ENCODE measurements at regions not wholly inside any gene's neighbourhood (a gene's known extent, or its start where the extent isn't known, plus 50 kb on each side); places are given as distances from the start of the nearest gene placed in this dataset.
"Not testable (repeated sequence)": the region's sequence is repeated elsewhere in the genome, so short reads cannot be mapped to it uniquely, and the experiment has no call there.

DNA sequence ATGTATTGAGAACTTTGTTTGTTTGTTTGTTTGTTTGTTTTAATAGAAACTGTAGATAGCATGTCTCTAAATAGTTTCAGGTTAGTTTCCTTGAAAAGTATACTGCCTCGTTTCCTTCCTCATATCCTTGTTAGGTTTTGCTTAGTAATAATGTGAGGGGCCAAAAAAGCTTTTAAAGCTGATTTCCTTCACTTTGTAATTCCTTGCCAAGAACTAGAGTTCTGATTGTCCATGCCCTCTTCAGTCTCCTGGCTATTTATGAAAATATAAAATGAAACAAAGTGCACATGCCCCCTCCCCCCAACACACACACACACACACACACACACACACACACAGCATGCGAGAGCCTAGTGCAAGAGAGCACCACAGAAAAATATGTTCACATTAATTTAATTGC, 115.8 kb downstream of the FZD1 start:
- WGBS, 2 donors, result 59 to 61% methylated on average over 2 of the region's 2 CpGs
- no peak overlapping the region for H3K4me3 ChIP-seq
- FAIRE-seq (no peak), ATAC-seq (no peak), DNase-seq (no peak)
- H3K36me3 ChIP-seq, result no peaks in the 10 kb centered on the region
- intact Hi-C loops (cut with DNase I), result no loop called here
- no peaks in the 10 kb centered on the region for H3K27me3 ChIP-seq
- TF ChIP-seq, protein P1, sequence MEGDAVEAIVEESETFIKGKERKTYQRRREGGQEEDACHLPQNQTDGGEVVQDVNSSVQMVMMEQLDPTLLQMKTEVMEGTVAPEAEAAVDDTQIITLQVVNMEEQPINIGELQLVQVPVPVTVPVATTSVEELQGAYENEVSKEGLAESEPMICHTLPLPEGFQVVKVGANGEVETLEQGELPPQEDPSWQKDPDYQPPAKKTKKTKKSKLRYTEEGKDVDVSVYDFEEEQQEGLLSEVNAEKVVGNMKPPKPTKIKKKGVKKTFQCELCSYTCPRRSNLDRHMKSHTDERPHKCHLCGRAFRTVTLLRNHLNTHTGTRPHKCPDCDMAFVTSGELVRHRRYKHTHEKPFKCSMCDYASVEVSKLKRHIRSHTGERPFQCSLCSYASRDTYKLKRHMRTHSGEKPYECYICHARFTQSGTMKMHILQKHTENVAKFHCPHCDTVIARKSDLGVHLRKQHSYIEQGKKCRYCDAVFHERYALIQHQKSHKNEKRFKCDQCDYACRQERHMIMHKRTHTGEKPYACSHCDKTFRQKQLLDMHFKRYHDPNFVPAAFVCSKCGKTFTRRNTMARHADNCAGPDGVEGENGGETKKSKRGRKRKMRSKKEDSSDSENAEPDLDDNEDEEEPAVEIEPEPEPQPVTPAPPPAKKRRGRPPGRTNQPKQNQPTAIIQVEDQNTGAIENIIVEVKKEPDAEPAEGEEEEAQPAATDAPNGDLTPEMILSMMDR (IDR thresholded peaks at IDR 0.05), result no peak
- H3K9me3 ChIP-seq, result no peaks in the 10 kb centered on the region
- no peaks in the 10 kb centered on the region for H3K4me1 ChIP-seq
- H3K27ac ChIP-seq, result no peak overlapping the region

DNA sequence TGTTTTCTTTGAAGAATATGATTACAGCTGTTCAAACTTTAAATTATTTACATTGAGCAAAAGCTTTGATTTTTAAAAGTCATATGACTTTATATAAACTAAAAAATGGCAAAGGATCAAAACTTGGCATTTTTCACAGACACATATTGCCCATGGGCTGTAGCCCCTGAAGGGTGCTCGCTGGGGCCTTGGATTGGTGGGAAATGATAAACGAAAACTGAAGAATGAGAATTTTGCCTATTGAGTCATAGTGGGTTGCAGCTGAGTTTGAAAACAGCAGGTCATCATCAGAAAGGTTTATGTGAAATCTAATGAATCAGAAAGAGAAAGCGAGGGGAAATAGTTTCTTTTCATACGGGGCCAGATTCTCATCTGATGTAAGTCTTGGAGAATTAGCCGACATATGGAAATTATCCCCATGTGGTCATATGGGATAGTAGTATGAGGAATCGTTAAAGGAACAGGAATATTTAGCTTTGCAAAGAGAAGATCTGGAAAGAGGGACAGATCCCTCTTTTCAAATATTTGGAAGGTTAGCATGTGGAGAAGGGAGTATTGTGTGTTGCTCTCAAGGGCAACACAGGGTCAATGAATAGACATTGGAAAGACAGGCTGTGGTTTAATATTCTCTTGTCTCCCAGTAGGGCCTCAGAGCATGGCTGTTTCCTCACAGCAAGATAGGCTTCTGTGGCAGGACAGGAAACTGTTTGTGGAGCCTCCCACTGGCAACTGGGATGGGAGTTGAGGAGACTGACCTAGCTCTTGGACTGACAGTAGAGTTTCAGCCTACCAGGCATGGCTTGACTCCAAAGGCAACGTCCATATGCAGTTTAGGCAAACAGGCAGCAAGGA, 119.0 kb downstream of the FZD1 start:
- TF ChIP-seq, protein P1 (IDR thresholded peaks at IDR 0.05), result no peak
- H3K36me3 ChIP-seq, result no peaks in the 10 kb centered on the region
- WGBS, 2 donors, result 71 to 83% methylated on average over 7 of the region's 7 CpGs
- no peaks in the 10 kb centered on the region for H3K4me1 ChIP-seq
- no peaks in the 10 kb centered on the region for H3K27me3 ChIP-seq
- H3K27ac ChIP-seq, result no peak overlapping the region
- H3K4me3 ChIP-seq, result no peak overlapping the region
- H3K9me3 ChIP-seq, result no peaks in the 10 kb centered on the region
- DNase-seq (no peak), ATAC-seq (no peak), FAIRE-seq (no peak)
- intact Hi-C loops (cut with DNase I), result no loop called here

GRCh38 chr7:91383905-91384274, 119.7 kb downstream of the FZD1 start:
- Histone ChIP-seq H3K4me3 (no peak overlapping the region), H3K4me1 (no peaks in the 10 kb centered on the region), H3K9me3 (no peaks in the 10 kb centered on the region), H3K36me3 (no peaks in the 10 kb centered on the region), H3K27me3 (no peaks in the 10 kb centered on the region), H3K27ac (no peak overlapping the region)
- ATAC-seq (no peak), DNase-seq (no peak), FAIRE-seq (no peak)
- TF ChIP-seq, protein P1 (IDR thresholded peaks at IDR 0.05), result no peak
- intact Hi-C loops (cut with DNase I), result no loop called here

GRCh38 chr7:91394757-91395156, 130.5 kb downstream of the FZD1 start:
- H3K27me3 ChIP-seq; ATAC-seq; H3K4me1 ChIP-seq; H3K9me3 ChIP-seq; FAIRE-seq; DNase-seq; H3K36me3 ChIP-seq; H3K27ac ChIP-seq; intact Hi-C loops (cut with DNase I); H3K4me3 ChIP-seq: not testable (repeated sequence)
- 60 to 73% methylated on average over 2 to 7 of the region's 7 CpGs for WGBS, 2 donors

DNA sequence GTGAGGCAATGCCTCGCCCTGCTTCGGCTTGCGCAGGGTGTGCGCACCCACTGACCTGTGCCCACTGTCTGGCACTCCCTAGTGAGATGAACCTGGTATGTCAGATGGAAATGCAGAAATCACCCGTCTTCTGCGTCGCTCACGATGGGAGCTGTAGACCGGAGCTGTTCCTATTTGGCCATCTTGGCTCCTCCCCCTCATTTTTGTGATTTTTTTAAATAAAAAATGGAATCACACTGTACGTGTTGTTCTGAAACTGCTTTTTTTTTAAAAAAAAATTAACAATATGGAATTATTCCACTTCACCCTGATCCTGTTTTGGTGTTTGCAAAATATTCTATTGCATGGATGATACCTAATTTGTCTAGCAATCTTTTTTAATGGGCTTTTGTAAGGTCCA, 131.1 kb downstream of the FZD1 start:
- H3K4me3 ChIP-seq; FAIRE-seq; H3K27me3 ChIP-seq; H3K4me1 ChIP-seq; H3K36me3 ChIP-seq; intact Hi-C loops (cut with DNase I); H3K9me3 ChIP-seq; ATAC-seq; H3K27ac ChIP-seq; DNase-seq: not testable (repeated sequence)
- whole genome bisulfite sequencing, 2 donors, result 82 to 91% methylated on average over 10 of the region's 10 CpGs

DNA sequence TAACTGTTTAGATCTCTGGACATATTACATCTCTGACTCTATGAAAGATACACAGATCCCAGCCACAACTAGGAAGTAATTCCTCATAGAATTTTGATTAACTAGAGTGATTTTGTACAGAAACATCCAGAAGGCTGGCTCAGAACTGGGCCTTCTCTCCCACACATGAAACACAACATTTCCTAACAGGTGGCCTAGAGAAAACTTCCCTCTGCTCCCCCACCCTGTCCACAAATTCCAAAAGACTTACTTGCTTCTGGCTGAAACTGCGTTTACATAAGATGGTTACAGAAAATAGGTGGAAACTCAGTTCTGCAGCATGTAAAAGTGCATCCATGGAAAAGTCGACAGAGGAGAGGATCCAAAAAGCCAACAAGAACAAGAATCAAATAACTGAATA, 132.9 kb downstream of the FZD1 start:
- H3K4me3 ChIP-seq, result no peak overlapping the region
- no peaks in the 10 kb centered on the region for H3K36me3 ChIP-seq
- H3K9me3 ChIP-seq, result no peaks in the 10 kb centered on the region
- FAIRE-seq (no peak), DNase-seq (no peak), ATAC-seq (no peak)
- WGBS, 2 donors, result 51 to 55% methylated on average over 2 of the region's 2 CpGs
- H3K4me1 ChIP-seq, result no peaks in the 10 kb centered on the region
- TF ChIP-seq, protein P1 (IDR thresholded peaks at IDR 0.05), result no peak
- no peaks in the 10 kb centered on the region for H3K27me3 ChIP-seq
- H3K27ac ChIP-seq, result no peak overlapping the region
- intact Hi-C loops (cut with DNase I), result no loop called here
